SU-DHL-6 (cell line): ENCODE measurements at regions not wholly inside any gene's neighbourhood (a gene's known extent, or its start where the extent isn't known, plus 50 kb on each side); places are given as distances from the start of the nearest gene placed in this dataset.
"Not testable (repeated sequence)": the region's sequence is repeated elsewhere in the genome, so short reads cannot be mapped to it uniquely, and the experiment has no call there.

ENCODE experiments used
- CTCF ChIP-seq: fragments of 200-600 bp; sonication (generic); IDR thresholded peaks from one replicate; pipeline ENCODE4 v1.5.1; 2017; ENCODE audit warnings: antibody characterized with exemption, mild to moderate bottlenecking, low read length, moderate library complexity; ENCODE audit not compliant: insufficient read depth, poor library complexity, severe bottlenecking
- EZH2phosphoT487 ChIP-seq: fragments of 200-600 bp; sonication (generic), shearing (Covaris generic); conservative IDR thresholded peaks from 2 replicates; pipeline ENCODE4 v1.6.1; 2018; ENCODE audit warnings: mild to moderate bottlenecking, antibody characterized with exemption, low read length, moderate library complexity, mixed read lengths

DNA sequence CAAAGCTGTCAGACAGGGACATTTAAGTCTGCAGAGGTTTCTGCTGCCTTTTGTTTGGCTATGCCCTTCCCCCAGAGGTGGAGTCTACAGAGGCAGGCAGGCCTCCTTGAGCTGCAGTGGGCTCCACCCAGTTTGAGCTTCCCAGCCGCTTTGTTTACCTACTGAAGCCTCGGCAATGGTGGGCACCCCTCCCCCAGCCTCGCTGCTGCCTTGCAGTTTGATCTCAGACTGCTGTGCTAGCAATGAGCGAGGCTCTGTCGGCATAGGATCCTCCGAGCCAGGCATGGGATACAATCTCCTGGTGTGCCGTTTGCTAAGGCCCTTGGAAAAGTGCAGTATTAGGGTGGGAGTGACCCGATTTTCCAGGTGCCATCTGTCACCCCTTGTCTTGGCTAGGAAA lies 149.4 kb upstream of the PGRMC2 start:
- not testable (repeated sequence) for TF ChIP-seq CTCF, EZH2phosphoT487
